ENCODE measurements at regions not wholly inside any gene's neighbourhood (a gene's known extent, or its start where the extent isn't known, plus 50 kb on each side); places are given as distances from the start of the nearest gene placed in this dataset.

DNA sequence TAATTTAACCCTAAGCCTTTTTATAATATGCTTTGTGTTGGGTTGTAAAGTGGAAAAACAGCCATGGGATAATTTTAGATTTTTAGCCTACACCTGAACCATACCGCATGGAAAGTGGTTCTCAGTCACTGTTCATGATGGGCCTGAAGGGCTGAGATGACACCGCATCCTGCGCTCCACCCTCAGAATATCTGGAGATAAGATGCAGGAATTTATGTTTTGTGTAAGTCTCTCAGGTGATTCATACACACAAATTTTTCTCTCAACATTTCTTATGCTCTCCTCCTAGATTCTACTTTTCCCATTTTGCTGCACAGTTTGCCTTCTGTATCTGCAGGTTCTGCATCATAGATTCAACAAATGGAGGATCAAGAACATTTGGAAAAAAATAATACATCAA is 191.3 kb upstream of the PHACTR1 start:
- DNase-seq: no peak
- BruUV-seq (replicated peaks): no TSS peak

DNA sequence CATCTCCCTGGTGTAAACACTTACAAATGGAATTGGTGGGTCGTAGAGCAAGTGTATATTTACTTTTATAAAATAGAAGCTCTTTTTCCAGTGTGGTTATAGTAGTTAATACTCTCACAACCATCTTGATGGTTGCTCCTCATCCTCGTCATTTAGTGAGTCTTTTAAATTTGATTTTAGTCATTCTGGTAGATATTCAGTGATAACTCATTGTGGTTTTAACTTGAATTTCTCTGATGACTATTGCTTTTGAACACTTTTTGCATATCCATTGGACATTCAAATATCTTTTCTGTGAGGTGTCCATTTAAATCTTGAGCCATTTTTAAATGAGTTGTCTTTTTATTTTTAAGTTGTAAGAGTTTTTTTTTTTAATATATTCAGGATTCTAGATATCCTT is 189.2 kb upstream of the PHACTR1 start:
- POLR2A ChIA-PET: no interaction called here
- no peaks in the 10 kb centered on the region for H3K27me3 Mint-ChIP-seq (ENCODE audit: insufficient read depth, unreplicated experiment)
- intact Hi-C loops (cut with micrococcal nuclease; ENCODE audit: unreplicated experiment): no loop called here

More for the DNA sequence above, 191.3 kb upstream of the PHACTR1 start:
- Histone ChIP-seq H3K36me3 (ENCODE audit: control insufficient read depth, insufficient read depth, low read length) (no peaks in the 10 kb centered on the region), H3K9me3 (no peaks in the 10 kb centered on the region), H3K4me3 (ENCODE audit: low read depth, low read length) (no peak overlapping the region), H3K4me1 (0 out of 2 replicates have a peak, but pooled peaks cover 11% of the 10 kb centered on the region), H3K27me3 (replicated peaks; ENCODE audit: control insufficient read depth, insufficient read depth, low read length) (no peaks in the 10 kb centered on the region)
- ChIA-PET POLR2A (no interaction called here), CTCF (no interaction called here)
- Mint-ChIP-seq H3K9me3 (ENCODE audit: unreplicated experiment) (no peaks in the 10 kb centered on the region), H3K27ac (ENCODE audit: unreplicated experiment) (no peak overlapping the region), H3K4me3 (ENCODE audit: unreplicated experiment) (no peak overlapping the region), H3K4me1 (ENCODE audit: low read depth, unreplicated experiment) (peaks cover 22% of the 10 kb centered on the region), H3K27me3 (ENCODE audit: insufficient read depth, unreplicated experiment) (no peaks in the 10 kb centered on the region), H3K36me3 (ENCODE audit: insufficient read depth, unreplicated experiment) (no peaks in the 10 kb centered on the region)
- no peak for TF ChIP-seq CTCF (IDR thresholded peaks at IDR 0.05; ENCODE audit: insufficient read depth in 1 of 2, low read depth in 1 of 2, low read length in 1 of 2, severe bottlenecking in 1 of 2, unreplicated experiment in 1 of 2)
- intact Hi-C loops (cut with micrococcal nuclease; ENCODE audit: unreplicated experiment): no loop called here

DNA sequence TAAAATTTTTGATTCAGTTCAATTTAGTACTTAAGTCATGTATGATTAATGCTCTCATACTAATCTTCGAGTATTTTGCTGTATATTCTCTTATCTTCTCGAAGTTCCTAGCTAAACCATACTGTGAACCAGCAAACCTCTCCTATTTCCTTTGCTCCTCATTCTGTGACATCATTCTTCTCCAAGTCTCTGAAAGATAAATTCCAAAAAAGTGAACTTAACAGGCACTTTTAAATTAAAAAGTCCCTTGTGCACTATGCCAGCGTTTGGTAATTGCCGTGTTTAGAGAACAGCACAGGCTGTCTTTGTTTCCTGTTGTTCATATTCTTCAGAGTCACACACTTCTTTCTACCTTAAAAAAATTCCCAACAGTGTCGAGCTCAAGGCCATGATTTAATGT is 188.4 kb upstream of the PHACTR1 start:
- Histone ChIP-seq H3K27me3 (replicated peaks; ENCODE audit: control insufficient read depth, insufficient read depth, low read length) (no peaks in the 10 kb centered on the region), H3K4me1 (0 out of 2 replicates have a peak, but pooled peaks cover 11% of the 10 kb centered on the region), H3K36me3 (ENCODE audit: control insufficient read depth, insufficient read depth, low read length) (no peaks in the 10 kb centered on the region), H3K4me3 (ENCODE audit: low read depth, low read length) (no peak overlapping the region), H3K9me3 (no peaks in the 10 kb centered on the region)
- no peaks in the 10 kb centered on the region for H3K27me3 Mint-ChIP-seq (ENCODE audit: insufficient read depth, unreplicated experiment)
- POLR2A ChIA-PET: no interaction called here
- no peak overlapping the region for H3K4me3 Mint-ChIP-seq (ENCODE audit: unreplicated experiment)
- CTCF ChIA-PET: interaction anchor here (0.7 kb wide), 1 partner anchor 217 kb away, joined by 3 read pairs; no protein-coding TSS in a partner anchor
- no TSS peak for BruUV-seq (replicated peaks)
- intact Hi-C loops (cut with micrococcal nuclease; ENCODE audit: unreplicated experiment): loop anchor here (2.0 kb wide), 1 partner anchor 75 kb away; no protein-coding TSS in a partner anchor
- TF ChIP-seq CTCF (IDR thresholded peaks at IDR 0.05; ENCODE audit: insufficient read depth in 1 of 2, low read depth in 1 of 2, low read length in 1 of 2, severe bottlenecking in 1 of 2, unreplicated experiment in 1 of 2): no peak
- no peaks in the 10 kb centered on the region for H3K9me3 Mint-ChIP-seq (ENCODE audit: unreplicated experiment)
- peaks cover 25% of the 10 kb centered on the region for H3K4me1 Mint-ChIP-seq (ENCODE audit: low read depth, unreplicated experiment)
- DNase-seq: no peak
- H3K36me3 Mint-ChIP-seq (ENCODE audit: insufficient read depth, unreplicated experiment): no peaks in the 10 kb centered on the region
- no peak overlapping the region for H3K27ac Mint-ChIP-seq (ENCODE audit: unreplicated experiment)

More for the DNA sequence above, 189.2 kb upstream of the PHACTR1 start:
- no peak for TF ChIP-seq CTCF (IDR thresholded peaks at IDR 0.05; ENCODE audit: insufficient read depth in 1 of 2, low read depth in 1 of 2, low read length in 1 of 2, severe bottlenecking in 1 of 2, unreplicated experiment in 1 of 2)
- H3K4me3 Mint-ChIP-seq (ENCODE audit: unreplicated experiment): no peak overlapping the region
- BruUV-seq (replicated peaks): no TSS peak
- no peak overlapping the region for H3K27ac Mint-ChIP-seq (ENCODE audit: unreplicated experiment)
- no peaks in the 10 kb centered on the region for H3K9me3 Mint-ChIP-seq (ENCODE audit: unreplicated experiment)
- H3K36me3 ChIP-seq (ENCODE audit: control insufficient read depth, insufficient read depth, low read length): no peaks in the 10 kb centered on the region
- CTCF ChIA-PET: no interaction called here
- H3K27me3 ChIP-seq (replicated peaks; ENCODE audit: control insufficient read depth, insufficient read depth, low read length): no peaks in the 10 kb centered on the region
- no peaks in the 10 kb centered on the region for H3K9me3 ChIP-seq
- no peak overlapping the region for H3K4me3 ChIP-seq (ENCODE audit: low read depth, low read length)
- H3K36me3 Mint-ChIP-seq (ENCODE audit: insufficient read depth, unreplicated experiment): no peaks in the 10 kb centered on the region
- H3K4me1 Mint-ChIP-seq (ENCODE audit: low read depth, unreplicated experiment): peaks cover 25% of the 10 kb centered on the region
- 0 out of 2 replicates have a peak, but pooled peaks cover 11% of the 10 kb centered on the region for H3K4me1 ChIP-seq
- no peak for DNase-seq
